Sciatic nerve (tissue), 2 donors: ENCODE measurements at regions not wholly inside any gene's neighbourhood (a gene's known extent, or its start where the extent isn't known, plus 50 kb on each side); places are given as distances from the start of the nearest gene placed in this dataset.

Experiments used
- ATAC-seq: fragments of 200-7000 bp; cut with Tn5 transposase; one replicate; pipeline ENCODE4 v1.9.1; 2020; ENCODE audit warnings: mild to moderate bottlenecking, moderate library complexity
- DNase-seq: peaks from one replicate; pipeline ENCODE4 v3.0.0-alpha.2; 2020; ENCODE audit warnings: low spot score
- intact Hi-C: fragments of 100-400 bp; cut with DNase I; formaldehyde crosslinking; loops from one replicate; pipeline ENCODE4 v1.14.2; 2022
- donor health status: DM: no; HTN: no; CAD: no.
- donor health status: DM: no; HTN: no; CAD: no.

- DNase-seq = no peak
- ATAC-seq = no peak
- intact Hi-C loops = no loop called here
These were observed 224.1 kb downstream of the PAX3 start for GRCh38 chr2:222074674-222075073.

- intact Hi-C loops = no loop called here
- DNase-seq = no peak
- no peak for ATAC-seq
These were observed 226.9 kb downstream of the PAX3 start for GRCh38 chr2:222071911-222072310.

- no peak for DNase-seq
- intact Hi-C loops = no loop called here
- ATAC-seq = no peak
These were observed 234.5 kb downstream of the PAX3 start for GRCh38 chr2:222064286-222064685.

GRCh38 chr2:222058819-222059445 lies 239.9 kb downstream of the PAX3 start:
- intact Hi-C loops = no loop called here
- ATAC-seq (no peak), DNase-seq (no peak)

GRCh38 chr2:222057347-222058073 lies 241.3 kb downstream of the PAX3 start:
- peak; percentile 67 for ATAC-seq
- DNase-seq = no peak
- intact Hi-C loops = no loop called here

- no peak for DNase-seq
These were observed 243.5 kb downstream of the PAX3 start for GRCh38 chr2:222055328-222055727.

GRCh38 chr2:222054813-222055212 lies 244.0 kb downstream of the PAX3 start:
- intact Hi-C loops = no loop called here
- DNase-seq = no peak
- ATAC-seq = no peak

More at GRCh38 chr2:222055328-222055727, 243.5 kb downstream of the PAX3 start:
- ATAC-seq = no peak
- intact Hi-C loops = no loop called here

GRCh38 chr2:222052934-222053367 lies 245.8 kb downstream of the PAX3 start:
- no peak for DNase-seq
- intact Hi-C loops = no loop called here
- ATAC-seq = no peak

- intact Hi-C loops = no loop called here
- ATAC-seq = no peak
- no peak for DNase-seq
These were observed 247.8 kb downstream of the PAX3 start for GRCh38 chr2:222050981-222051380.

GRCh38 chr2:222049946-222050345 lies 248.9 kb downstream of the PAX3 start:
- intact Hi-C loops = loop anchor here (5.0 kb wide), 1 partner anchor 972 kb away; no protein-coding TSS in a partner anchor
- DNase-seq (no peak), ATAC-seq (no peak)

- intact Hi-C loops = no loop called here
- ATAC-seq (no peak), DNase-seq (no peak)
These were observed 254.9 kb downstream of the PAX3 start for GRCh38 chr2:222043897-222044296.

GRCh38 chr2:222042666-222043065 lies 256.1 kb downstream of the PAX3 start:
- no peak for DNase-seq
- ATAC-seq = no peak
- intact Hi-C loops = no loop called here

GRCh38 chr2:222040333-222040732 lies 258.5 kb downstream of the PAX3 start:
- DNase-seq (no peak), ATAC-seq (no peak)
- intact Hi-C loops = no loop called here

- intact Hi-C loops = no loop called here
- ATAC-seq = no peak
- no peak for DNase-seq
These were observed 259.0 kb downstream of the PAX3 start for GRCh38 chr2:222039821-222040220.

- no peak for DNase-seq
- ATAC-seq = no peak
- intact Hi-C loops = no loop called here
These were observed 260.6 kb downstream of the PAX3 start for GRCh38 chr2:222038067-222038802.

- intact Hi-C loops = no loop called here
- no peak for ATAC-seq
- no peak for DNase-seq
These were observed 261.6 kb downstream of the PAX3 start for GRCh38 chr2:222037211-222037610.

GRCh38 chr2:222034058-222034457 lies 264.7 kb downstream of the PAX3 start:
- DNase-seq (no peak), ATAC-seq (no peak)
- intact Hi-C loops = no loop called here

- intact Hi-C loops = no loop called here
- DNase-seq = no peak
- ATAC-seq = no peak
These were observed 265.3 kb downstream of the PAX3 start for GRCh38 chr2:222033541-222033940.

- intact Hi-C loops = no loop called here
- ATAC-seq (no peak), DNase-seq (no peak)
These were observed 272.9 kb downstream of the PAX3 start for GRCh38 chr2:222025881-222026271.
